22Rv1 (cell line): ENCODE measurements at regions not wholly inside any gene's neighbourhood (a gene's known extent, or its start where the extent isn't known, plus 50 kb on each side); places are given as distances from the start of the nearest gene placed in this dataset.

ENCODE experiments used
- CTCF ChIP-seq: fragments of 450-650 bp; IDR thresholded peaks from 2 replicates; pipeline ENCODE4 v1.5.1; 2017; ENCODE audit warnings: mild to moderate bottlenecking
- ZFX ChIP-seq: fragments of 450-650 bp; IDR thresholded peaks from 2 replicates; pipeline ENCODE4 v1.6.1; 2017; ENCODE audit warnings: antibody characterized with exemption, borderline replicate concordance

- TF ChIP-seq CTCF (no peak), ZFX (no peak)
Measured at GRCh38 chr13:68168448-68168847, 938.3 kb upstream of the PCDH9 start.
